ENCODE measurements at regions not wholly inside any gene's neighbourhood (a gene's known extent, or its start where the extent isn't known, plus 50 kb on each side); places are given as distances from the start of the nearest gene placed in this dataset.

DNA sequence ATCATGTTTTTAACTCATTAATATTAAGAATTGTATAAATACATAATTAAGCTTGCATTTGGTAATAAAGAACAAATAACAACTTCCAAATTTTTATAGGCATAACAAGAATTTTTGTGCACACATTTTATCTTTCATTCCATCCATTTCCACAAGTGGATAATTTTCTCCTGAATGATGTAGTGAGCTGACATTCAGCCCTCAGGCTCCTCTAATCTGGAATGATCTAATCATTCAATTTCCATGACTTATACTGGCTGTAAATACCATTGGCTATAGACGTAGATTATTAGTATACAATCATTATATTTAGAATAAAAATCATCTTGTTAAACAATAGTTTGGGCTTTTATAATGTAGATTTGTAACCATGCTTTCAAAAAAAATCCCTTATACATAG, 287.2 kb upstream of the GHITM start:
- TF ChIP-seq, protein P1, sequence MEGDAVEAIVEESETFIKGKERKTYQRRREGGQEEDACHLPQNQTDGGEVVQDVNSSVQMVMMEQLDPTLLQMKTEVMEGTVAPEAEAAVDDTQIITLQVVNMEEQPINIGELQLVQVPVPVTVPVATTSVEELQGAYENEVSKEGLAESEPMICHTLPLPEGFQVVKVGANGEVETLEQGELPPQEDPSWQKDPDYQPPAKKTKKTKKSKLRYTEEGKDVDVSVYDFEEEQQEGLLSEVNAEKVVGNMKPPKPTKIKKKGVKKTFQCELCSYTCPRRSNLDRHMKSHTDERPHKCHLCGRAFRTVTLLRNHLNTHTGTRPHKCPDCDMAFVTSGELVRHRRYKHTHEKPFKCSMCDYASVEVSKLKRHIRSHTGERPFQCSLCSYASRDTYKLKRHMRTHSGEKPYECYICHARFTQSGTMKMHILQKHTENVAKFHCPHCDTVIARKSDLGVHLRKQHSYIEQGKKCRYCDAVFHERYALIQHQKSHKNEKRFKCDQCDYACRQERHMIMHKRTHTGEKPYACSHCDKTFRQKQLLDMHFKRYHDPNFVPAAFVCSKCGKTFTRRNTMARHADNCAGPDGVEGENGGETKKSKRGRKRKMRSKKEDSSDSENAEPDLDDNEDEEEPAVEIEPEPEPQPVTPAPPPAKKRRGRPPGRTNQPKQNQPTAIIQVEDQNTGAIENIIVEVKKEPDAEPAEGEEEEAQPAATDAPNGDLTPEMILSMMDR (IDR thresholded peaks at IDR 0.05; ENCODE audit: extremely low read depth in 1 of 2, insufficient read depth in 1 of 2, low read depth in 1 of 2, low read length in 2 of 2): no peak
- TF ChIP-seq POLR2A (IDR thresholded peaks at IDR 0.05; ENCODE audit: low read depth, low read length) (no peak), JUN (IDR thresholded peaks at IDR 0.05; ENCODE audit: borderline replicate concordance, insufficient read depth, insufficient read length, low read depth) (no peak), FOS (IDR thresholded peaks at IDR 0.05; ENCODE audit: borderline replicate concordance, insufficient read depth, low read length) (no peak), POLR2AphosphoS5 (IDR thresholded peaks at IDR 0.05; ENCODE audit: insufficient read depth, low read depth, low read length) (no peak), EZH2 (IDR thresholded peaks at IDR 0.05; ENCODE audit: borderline replicate concordance, low read depth, low read length, severe bottlenecking) (no peak), MYC (IDR thresholded peaks at IDR 0.05; ENCODE audit: low read depth, low read length) (no peak)
- TF ChIP-seq, protein P2, sequence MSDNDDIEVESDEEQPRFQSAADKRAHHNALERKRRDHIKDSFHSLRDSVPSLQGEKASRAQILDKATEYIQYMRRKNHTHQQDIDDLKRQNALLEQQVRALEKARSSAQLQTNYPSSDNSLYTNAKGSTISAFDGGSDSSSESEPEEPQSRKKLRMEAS (IDR thresholded peaks at IDR 0.05; ENCODE audit: insufficient read depth, insufficient read length): no peak

Data from endothelial cell of umbilical vein (primary cell).